ENCODE measurements at regions not wholly inside any gene's neighbourhood (a gene's known extent, or its start where the extent isn't known, plus 50 kb on each side); places are given as distances from the start of the nearest gene placed in this dataset.

DNA sequence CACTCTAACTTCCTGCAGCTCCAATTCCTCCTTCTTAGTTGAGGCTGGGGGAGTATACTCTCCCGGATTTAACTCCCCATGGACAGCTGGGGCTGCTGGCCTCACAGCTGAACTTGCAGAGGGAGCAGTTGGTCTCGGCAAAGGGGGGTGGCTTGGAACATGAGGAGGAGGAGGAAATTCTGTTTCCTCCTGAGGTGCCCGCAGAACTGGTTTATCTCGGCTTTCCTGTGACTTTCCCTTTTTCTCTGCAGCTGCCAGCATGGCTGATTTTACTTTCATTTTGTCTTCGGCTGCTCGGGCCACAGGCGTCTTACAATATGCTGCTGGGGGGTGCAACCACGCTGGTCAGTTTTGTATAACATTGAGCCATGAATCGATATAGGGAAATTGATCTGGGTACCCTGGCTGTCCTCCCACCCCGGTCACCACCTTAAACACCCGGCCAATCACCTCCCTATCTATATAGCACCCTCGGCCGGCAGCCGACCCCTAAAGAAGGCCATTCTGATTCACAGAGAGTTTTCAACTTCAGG lies 1317.6 kb downstream of the TMEM121 start (continued):
- TF ChIP-seq BCL3 (CRISPR knock-in tag; IDR thresholded peaks at IDR 0.05) (no peak), FOXM1 (CRISPR knock-in tag; IDR thresholded peaks at IDR 0.05) (no peak), RBM39 (IDR thresholded peaks at IDR 0.05; ENCODE audit: low read depth, low read length, poor library complexity, severe bottlenecking) (no peak), ZNF430 (CRISPR knock-in tag; IDR thresholded peaks at IDR 0.05) (0 out of 2 replicates have a peak, but pooled peaks have one; percentile 1), ZBTB10 (CRISPR knock-in tag; IDR thresholded peaks at IDR 0.05; ENCODE audit: borderline replicate concordance) (no peak), NRL (CRISPR knock-in tag; IDR thresholded peaks at IDR 0.05; ENCODE audit: borderline replicate concordance) (no peak), ZFP36L1 (CRISPR knock-in tag; IDR thresholded peaks at IDR 0.05) (no peak), TMF1 (CRISPR knock-in tag; IDR thresholded peaks at IDR 0.05; ENCODE audit: low read depth) (no peak), ZNF543 (CRISPR knock-in tag; IDR thresholded peaks at IDR 0.05) (no peak), HOXD1 (CRISPR knock-in tag; IDR thresholded peaks at IDR 0.05) (no peak), ZNF770 (CRISPR knock-in tag; IDR thresholded peaks at IDR 0.05) (no peak), KAT7 (CRISPR knock-in tag; IDR thresholded peaks at IDR 0.05; ENCODE audit: borderline replicate concordance) (0 out of 2 replicates have a peak, but pooled peaks have one; percentile 16), GATAD1 (CRISPR knock-in tag; IDR thresholded peaks at IDR 0.05) (no peak), SMYD3 (CRISPR knock-in tag; IDR thresholded peaks at IDR 0.05) (no peak), KAT2B (IDR thresholded peaks at IDR 0.05; ENCODE audit: borderline replicate concordance, low read depth, low read length) (peak; percentile 35; the same call in 1 of the 2 replicates), TBX2 (CRISPR knock-in tag; IDR thresholded peaks at IDR 0.05; ENCODE audit: borderline replicate concordance) (no peak), ELF4 (CRISPR knock-in tag; IDR thresholded peaks at IDR 0.05; ENCODE audit: borderline replicate concordance) (no peak), ZNF235 (CRISPR knock-in tag; IDR thresholded peaks at IDR 0.05; ENCODE audit: borderline replicate concordance) (no peak), CREB1 (IDR thresholded peaks at IDR 0.05) (no peak), CREB1 (CRISPR knock-in tag; IDR thresholded peaks at IDR 0.05) (no peak), SNAPC2 (CRISPR knock-in tag; IDR thresholded peaks at IDR 0.05) (peak; percentile 32; the same call in 1 of the 2 replicates), ATF7-NPFF (CRISPR knock-in tag; IDR thresholded peaks at IDR 0.05; ENCODE audit: low read depth) (no peak), NFYC (CRISPR knock-in tag; IDR thresholded peaks at IDR 0.05) (no peak), ZNF234 (CRISPR knock-in tag; conservative IDR thresholded peaks at IDR 0.05) (no peak), SMAD3 (CRISPR knock-in tag; IDR thresholded peaks at IDR 0.05) (no peak), ARNT2 (CRISPR knock-in tag; IDR thresholded peaks at IDR 0.05; ENCODE audit: low read depth) (no peak)

All from HepG2 (cell line).